ENCODE measurements at regions not wholly inside any gene's neighbourhood (a gene's known extent, or its start where the extent isn't known, plus 50 kb on each side); places are given as distances from the start of the nearest gene placed in this dataset.
"Not testable (repeated sequence)": the region's sequence is repeated elsewhere in the genome, so short reads cannot be mapped to it uniquely, and the experiment has no call there.

DNA sequence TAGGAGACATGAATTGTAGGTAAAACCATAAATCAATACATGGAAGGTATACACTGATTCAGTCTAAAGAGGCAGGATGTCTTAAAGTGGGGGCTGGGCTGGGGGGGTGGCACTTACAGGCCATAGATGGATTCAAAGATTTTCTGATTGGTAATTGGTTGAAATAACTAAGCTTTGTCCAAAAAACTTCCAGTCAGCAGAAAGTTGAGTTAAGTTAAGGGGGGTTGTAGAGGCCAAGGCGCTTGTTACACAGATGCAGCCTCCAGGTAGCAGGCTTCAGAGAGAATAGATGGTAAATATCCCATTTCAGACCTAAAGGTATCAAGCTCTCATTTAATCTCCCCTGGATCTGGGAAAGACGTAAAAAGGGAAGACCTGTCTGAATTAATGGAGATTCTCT lies 233.6 kb upstream of the NRXN1 start:
- DNase-seq (ENCODE audit: low read depth, low spot score): no peak
- dilution Hi-C loops (cut with MboI; ENCODE audit: extremely low pct_ligation_motif_present, low sequenced_read_pairs): no loop called here

DNA sequence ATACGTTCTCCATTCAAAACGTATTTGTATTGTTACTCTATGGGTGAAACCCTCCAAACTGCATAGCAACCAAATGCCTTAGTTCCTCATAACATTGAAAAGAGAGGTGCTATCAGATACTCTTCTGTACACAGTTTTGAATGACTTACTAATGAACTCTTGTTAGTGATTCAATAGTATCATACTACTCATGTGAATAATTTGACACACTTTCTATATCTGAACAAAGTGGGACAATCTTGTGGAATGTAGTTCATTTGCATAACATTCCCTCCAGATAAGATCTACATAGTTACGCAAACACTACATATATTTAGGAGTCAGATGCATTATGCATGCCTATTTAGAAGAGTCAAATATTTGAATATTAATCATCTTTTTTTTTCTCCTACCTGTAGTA lies 232.0 kb upstream of the NRXN1 start:
- Histone ChIP-seq H3K79me2 (ENCODE audit: control insufficient read depth, insufficient read depth, low read length) (no peaks in the 10 kb centered on the region), H3K9me3 (ENCODE audit: control insufficient read depth, low read depth, low read length) (no peaks in the 10 kb centered on the region), H4K20me1 (ENCODE audit: control insufficient read depth, extremely low read depth, insufficient read depth, low read length) (no peaks in the 10 kb centered on the region), H3K27me3 (ENCODE audit: control insufficient read depth, extremely low read depth, insufficient read depth, low read length) (no peaks in the 10 kb centered on the region), H3K27ac (ENCODE audit: control insufficient read depth, insufficient read depth, low read length) (no peak overlapping the region), H3K4me1 (ENCODE audit: control insufficient read depth, extremely low read depth, insufficient read depth, low read length) (no peaks in the 10 kb centered on the region), H3K9ac (ENCODE audit: control insufficient read depth, extremely low read depth, insufficient read depth, low read length) (no peak overlapping the region), H2AFZ (ENCODE audit: control insufficient read depth, low read length) (no peak overlapping the region), H3K36me3 (ENCODE audit: control insufficient read depth in 2 of 2, extremely low read depth in 1 of 2, insufficient read depth in 2 of 2, low read length in 2 of 2) (no peaks in the 10 kb centered on the region), H3K9me1 (ENCODE audit: control insufficient read depth, extremely low read depth, insufficient read depth, low read length) (no peaks in the 10 kb centered on the region), H3K4me3 (ENCODE audit: control insufficient read depth in 2 of 3, extremely low read depth in 1 of 3, insufficient read depth in 2 of 3, low read depth in 1 of 3, low read length in 3 of 3) (no peak overlapping the region), H3K4me2 (ENCODE audit: control insufficient read depth, extremely low read depth, insufficient read depth, low read depth, low read length) (no peak overlapping the region)
- dilution Hi-C loops (cut with MboI; ENCODE audit: extremely low pct_ligation_motif_present, low sequenced_read_pairs): no loop called here
- DNase-seq (ENCODE audit: low read depth, low spot score) (no peak), FAIRE-seq (no peak)
- TF ChIP-seq, protein P1, sequence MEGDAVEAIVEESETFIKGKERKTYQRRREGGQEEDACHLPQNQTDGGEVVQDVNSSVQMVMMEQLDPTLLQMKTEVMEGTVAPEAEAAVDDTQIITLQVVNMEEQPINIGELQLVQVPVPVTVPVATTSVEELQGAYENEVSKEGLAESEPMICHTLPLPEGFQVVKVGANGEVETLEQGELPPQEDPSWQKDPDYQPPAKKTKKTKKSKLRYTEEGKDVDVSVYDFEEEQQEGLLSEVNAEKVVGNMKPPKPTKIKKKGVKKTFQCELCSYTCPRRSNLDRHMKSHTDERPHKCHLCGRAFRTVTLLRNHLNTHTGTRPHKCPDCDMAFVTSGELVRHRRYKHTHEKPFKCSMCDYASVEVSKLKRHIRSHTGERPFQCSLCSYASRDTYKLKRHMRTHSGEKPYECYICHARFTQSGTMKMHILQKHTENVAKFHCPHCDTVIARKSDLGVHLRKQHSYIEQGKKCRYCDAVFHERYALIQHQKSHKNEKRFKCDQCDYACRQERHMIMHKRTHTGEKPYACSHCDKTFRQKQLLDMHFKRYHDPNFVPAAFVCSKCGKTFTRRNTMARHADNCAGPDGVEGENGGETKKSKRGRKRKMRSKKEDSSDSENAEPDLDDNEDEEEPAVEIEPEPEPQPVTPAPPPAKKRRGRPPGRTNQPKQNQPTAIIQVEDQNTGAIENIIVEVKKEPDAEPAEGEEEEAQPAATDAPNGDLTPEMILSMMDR (optimal IDR thresholded peaks at IDR 0.05 in 1 of 3, IDR thresholded peaks at IDR 0.05 in 1 of 3, conservative IDR thresholded peaks at IDR 0.05 in 1 of 3; ENCODE audit: extremely low read depth in 1 of 3, insufficient read depth in 2 of 3, low read length in 3 of 3): no peak
- no peak for TF ChIP-seq EZH2 (IDR thresholded peaks at IDR 0.05; ENCODE audit: low read length)

More for the DNA sequence above, 233.6 kb upstream of the NRXN1 start:
- H3K27me3 ChIP-seq (ENCODE audit: control insufficient read depth, extremely low read depth, insufficient read depth, low read length): no peaks in the 10 kb centered on the region
- no peak overlapping the region for H3K27ac ChIP-seq (ENCODE audit: control insufficient read depth, insufficient read depth, low read length)
- H4K20me1 ChIP-seq (ENCODE audit: control insufficient read depth, extremely low read depth, insufficient read depth, low read length): no peaks in the 10 kb centered on the region
- TF ChIP-seq EZH2 (IDR thresholded peaks at IDR 0.05; ENCODE audit: low read length): no peak
- TF ChIP-seq, protein P1 (optimal IDR thresholded peaks at IDR 0.05 in 1 of 3, IDR thresholded peaks at IDR 0.05 in 1 of 3, conservative IDR thresholded peaks at IDR 0.05 in 1 of 3; ENCODE audit: extremely low read depth in 1 of 3, insufficient read depth in 2 of 3, low read length in 3 of 3): no peak
- H3K79me2 ChIP-seq (ENCODE audit: control insufficient read depth, insufficient read depth, low read length): no peaks in the 10 kb centered on the region
- FAIRE-seq: no peak
- H3K9me3 ChIP-seq (ENCODE audit: control insufficient read depth, low read depth, low read length): no peaks in the 10 kb centered on the region
- H3K4me3 ChIP-seq (ENCODE audit: control insufficient read depth in 2 of 3, extremely low read depth in 1 of 3, insufficient read depth in 2 of 3, low read depth in 1 of 3, low read length in 3 of 3): no peak overlapping the region
- H3K9me1 ChIP-seq (ENCODE audit: control insufficient read depth, extremely low read depth, insufficient read depth, low read length): no peaks in the 10 kb centered on the region
- no peaks in the 10 kb centered on the region for H3K4me1 ChIP-seq (ENCODE audit: control insufficient read depth, extremely low read depth, insufficient read depth, low read length)
- H3K4me2 ChIP-seq (ENCODE audit: control insufficient read depth, extremely low read depth, insufficient read depth, low read depth, low read length): no peak overlapping the region
- H2AFZ ChIP-seq (ENCODE audit: control insufficient read depth, low read length): no peak overlapping the region
- H3K9ac ChIP-seq (ENCODE audit: control insufficient read depth, extremely low read depth, insufficient read depth, low read length): no peak overlapping the region
- no peaks in the 10 kb centered on the region for H3K36me3 ChIP-seq (ENCODE audit: control insufficient read depth in 2 of 2, extremely low read depth in 1 of 2, insufficient read depth in 2 of 2, low read length in 2 of 2)

GRCh38 chr2:51263101-51263500 lies 231.2 kb upstream of the NRXN1 start:
- H2AFZ ChIP-seq (ENCODE audit: control insufficient read depth, low read length); H3K4me1 ChIP-seq (ENCODE audit: control insufficient read depth, extremely low read depth, insufficient read depth, low read length); H3K9me1 ChIP-seq (ENCODE audit: control insufficient read depth, extremely low read depth, insufficient read depth, low read length); H3K27ac ChIP-seq (ENCODE audit: control insufficient read depth, insufficient read depth, low read length); H3K9ac ChIP-seq (ENCODE audit: control insufficient read depth, extremely low read depth, insufficient read depth, low read length); H3K36me3 ChIP-seq (ENCODE audit: control insufficient read depth in 2 of 2, extremely low read depth in 1 of 2, insufficient read depth in 2 of 2, low read length in 2 of 2); dilution Hi-C loops (cut with MboI; ENCODE audit: extremely low pct_ligation_motif_present, low sequenced_read_pairs); H3K79me2 ChIP-seq (ENCODE audit: control insufficient read depth, insufficient read depth, low read length); H3K4me2 ChIP-seq (ENCODE audit: control insufficient read depth, extremely low read depth, insufficient read depth, low read depth, low read length); H3K9me3 ChIP-seq (ENCODE audit: control insufficient read depth, low read depth, low read length); FAIRE-seq; H4K20me1 ChIP-seq (ENCODE audit: control insufficient read depth, extremely low read depth, insufficient read depth, low read length); H3K27me3 ChIP-seq (ENCODE audit: control insufficient read depth, extremely low read depth, insufficient read depth, low read length); DNase-seq (ENCODE audit: low read depth, low spot score); H3K4me3 ChIP-seq (ENCODE audit: control insufficient read depth in 2 of 3, extremely low read depth in 1 of 3, insufficient read depth in 2 of 3, low read depth in 1 of 3, low read length in 3 of 3): not testable (repeated sequence)
